B cell (primary cell): ENCODE measurements at regions not wholly inside any gene's neighbourhood (a gene's known extent, or its start where the extent isn't known, plus 50 kb on each side); places are given as distances from the start of the nearest gene placed in this dataset.

Experiments used
- ATAC-seq: fragments of 200-7000 bp; cut with Tn5 transposase; one replicate; pipeline ENCODE4 v1.10.0; 2021; ENCODE audit warnings: low read depth, mild to moderate bottlenecking, moderate number of reproducible peaks, moderate library complexity
- CTCF ChIA-PET: fragments of 350-600 bp; sonication (Branson Sonifier 250); formaldehyde crosslinking; loops from one replicate; lab custom pipeline; 2021; ENCODE audit warnings: antibody characterized with exemption, inconsistent platforms; lab: Charles Lee
- POLR2A ChIA-PET: fragments of 350-600 bp; sonication (Branson Sonifier 250); formaldehyde crosslinking; loops from one replicate; lab custom pipeline; 2021; ENCODE audit warnings: antibody characterized with exemption; lab: Charles Lee
- DNase-seq: peaks from one replicate; pipeline ENCODE4 v3.0.0; 2013
- H2AFZ ChIP-seq: 2 replicates; pipeline ENCODE4 v1.6.1; 2012; ENCODE audit warnings: mild to moderate bottlenecking, low read depth, low read length; ENCODE audit not compliant: insufficient read depth, poor library complexity, severe bottlenecking
- H3K27ac ChIP-seq, 2 donors: 1 replicate in 1 of 2; 2 replicates in 1 of 2; pipeline ENCODE4 v1.5.1; 2012 to 2013; ENCODE audit warnings: low read length in 2 of 2, mild to moderate bottlenecking in 2 of 2, moderate library complexity in 1 of 2
- H3K27me3 ChIP-seq, 4 experiments: fragments of 200-600 bp in 1 of 4; sonication (generic) in 1 of 4; replicated peaks in 1 of 4; 1 replicate in 2 of 4; 2 replicates in 2 of 4; pipeline versions ENCODE4 v1.6.1 to v1.7.0; 2013 to 2016; ENCODE audit warnings: low read length in 3 of 4, mild to moderate bottlenecking in 2 of 4, mixed read lengths in 1 of 4, moderate library complexity in 1 of 4; ENCODE audit not compliant: insufficient read depth in 4 of 4, control insufficient read depth in 3 of 4; ENCODE audit errors: control extremely low read depth in 1 of 4
- H3K36me3 ChIP-seq, 2 experiments: replicated peaks in 1 of 2; 1 replicate in 1 of 2; 2 replicates in 1 of 2; pipeline versions ENCODE4 v1.6.1 to v1.7.1; 2013; ENCODE audit warnings: low read length in 1 of 2; ENCODE audit not compliant: insufficient read depth in 2 of 2, control insufficient read depth in 1 of 2; ENCODE audit errors: control extremely low read depth in 1 of 2, extremely low read depth in 1 of 2
- H3K4me1 ChIP-seq, 2 donors: fragments of 200-600 bp in 1 of 2; sonication (generic) in 1 of 2; 1 replicate in 1 of 2; 2 replicates in 1 of 2; pipeline versions ENCODE4 v1.5.1 to v1.6.1; 2013 to 2017; ENCODE audit warnings: low read length in 2 of 2; ENCODE audit not compliant: control insufficient read depth in 2 of 2, insufficient read depth in 2 of 2
- H3K4me2 ChIP-seq: replicated peaks from 2 replicates; pipeline ENCODE3; 2012; ENCODE audit warnings: mild to moderate bottlenecking, low read depth, low read length; ENCODE audit not compliant: poor library complexity, severe bottlenecking
- H3K4me3 ChIP-seq, 5 experiments: fragments of 200-600 bp in 1 of 5; sonication (generic) in 1 of 5; 1 replicate in 3 of 5; 2 replicates in 2 of 5; pipeline versions ENCODE4 v1.5.1 to v1.7.0; 2011 to 2016; ENCODE audit warnings: low read length in 4 of 5, mild to moderate bottlenecking in 4 of 5, low read depth in 2 of 5, control low read depth in 1 of 5, moderate library complexity in 1 of 5; ENCODE audit not compliant: insufficient read depth in 1 of 5; ENCODE audit errors: control extremely low read depth in 1 of 5, extremely low read depth in 1 of 5
- H3K79me2 ChIP-seq: fragments of 200-600 bp; sonication (generic); one replicate; pipeline ENCODE4 v1.6.0; 2016; ENCODE audit warnings: low read length; ENCODE audit not compliant: control insufficient read depth, insufficient read depth
- H3K9ac ChIP-seq: fragments of 200-600 bp; sonication (generic); 2 replicates; pipeline ENCODE4 v1.6.1; 2017; ENCODE audit warnings: mild to moderate bottlenecking, low read length, moderate library complexity
- H3K9me3 ChIP-seq, 3 donors: one replicate each; pipeline versions ENCODE4 v1.6.1 to v1.7.1; 2013; ENCODE audit warnings: low read length in 2 of 3; ENCODE audit not compliant: control insufficient read depth in 2 of 3, insufficient read depth in 1 of 3; ENCODE audit errors: control extremely low read depth in 1 of 3
- H4K20me1 ChIP-seq: 2 replicates; pipeline ENCODE4 v1.6.0; 2012; ENCODE audit warnings: mild to moderate bottlenecking, low read length; ENCODE audit not compliant: insufficient read depth, control insufficient read depth, poor library complexity, severe bottlenecking
- H3K27ac Mint-ChIP-seq: one replicate; pipeline ENCODE4 v1.8.0; 2021; ENCODE audit warnings: mixed read lengths
- H3K27me3 Mint-ChIP-seq: one replicate; pipeline ENCODE4 v1.8.0; 2021; ENCODE audit warnings: mixed read lengths
- H3K4me1 Mint-ChIP-seq: one replicate; pipeline ENCODE4 v1.8.0; 2021; ENCODE audit warnings: mixed read lengths
- H3K4me3 Mint-ChIP-seq: one replicate; pipeline ENCODE4 v1.8.0; 2021; ENCODE audit warnings: mixed read lengths
- H3K9me3 Mint-ChIP-seq: one replicate; pipeline ENCODE4 v1.8.0; 2022; ENCODE audit warnings: mixed read lengths; ENCODE audit not compliant: insufficient read depth
- EZH2 ChIP-seq: IDR thresholded peaks from 2 replicates; pipeline ENCODE4 v1.6.1; 2012; ENCODE audit warnings: borderline replicate concordance, low read depth, mild to moderate bottlenecking, moderate library complexity, low read length; ENCODE audit not compliant: insufficient read depth, poor library complexity, severe bottlenecking
- WGBS: methylation state at CpG from one replicate; pipeline ENCODE4 v1.1.5; 2013; ENCODE audit warnings: missing lambda C conversion rate; ENCODE audit not compliant: insufficient coverage; 5-methylcytosine and 5-hydroxymethylcytosine counted together
- intact Hi-C: fragments of 100-400 bp; cut with micrococcal nuclease; formaldehyde crosslinking; loops from one replicate; pipeline ENCODE4 v1.10.0; 2022
- TF ChIP-seq, protein P1 (sequence below): fragments of 200-600 bp; IDR thresholded peaks from one replicate; pipeline ENCODE4 v1.8.0; 2022; ENCODE audit warnings: antibody characterized with exemption, mild to moderate bottlenecking

DNA sequence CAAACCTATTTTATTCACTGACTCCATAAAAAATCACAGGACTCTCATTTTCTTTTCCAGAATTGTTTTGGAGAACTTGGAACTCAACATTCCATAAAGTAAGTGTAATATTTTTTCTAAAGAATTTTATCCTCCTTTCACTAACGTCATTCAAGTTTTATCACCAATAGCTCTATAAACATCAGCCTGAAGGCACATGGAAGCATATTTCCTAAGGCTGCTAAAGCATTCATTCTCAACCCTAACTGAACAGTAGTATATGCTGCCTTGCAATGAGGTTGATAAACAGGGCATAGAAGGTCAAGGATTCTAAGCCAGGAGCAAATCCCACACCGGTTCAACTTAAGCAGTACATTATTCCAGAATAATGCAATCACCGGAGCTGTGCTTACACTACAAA lies 273.9 kb downstream of the RAB38 start:
- H3K79me2 ChIP-seq = no peaks in the 10 kb centered on the region
- no peak overlapping the region for H2AFZ ChIP-seq
- Mint-ChIP-seq H3K4me1 (no peaks in the 10 kb centered on the region), H3K27ac (no peak overlapping the region), H3K9me3 (no peaks in the 10 kb centered on the region), H3K27me3 (no peaks in the 10 kb centered on the region), H3K4me3 (no peak overlapping the region)
- no peak overlapping the region for H3K4me3 ChIP-seq
- no peaks in the 10 kb centered on the region for H3K27me3 ChIP-seq
- no peaks in the 10 kb centered on the region for H3K4me1 ChIP-seq
- ChIA-PET CTCF (no interaction called here), POLR2A (no interaction called here)
- no peaks in the 10 kb centered on the region for H4K20me1 ChIP-seq
- no peak for ATAC-seq
- H3K9me3 ChIP-seq = no peaks in the 10 kb centered on the region
- H3K36me3 ChIP-seq = no peaks in the 10 kb centered on the region
- no peak overlapping the region for H3K27ac ChIP-seq
- H3K9ac ChIP-seq = no peak overlapping the region
- no peak overlapping the region for H3K4me2 ChIP-seq
- DNase-seq = no peak
- no peak for TF ChIP-seq EZH2
- intact Hi-C loops = no loop called here
- WGBS = no CpG with 5 or more reads among the region's 3 CpGs

DNA sequence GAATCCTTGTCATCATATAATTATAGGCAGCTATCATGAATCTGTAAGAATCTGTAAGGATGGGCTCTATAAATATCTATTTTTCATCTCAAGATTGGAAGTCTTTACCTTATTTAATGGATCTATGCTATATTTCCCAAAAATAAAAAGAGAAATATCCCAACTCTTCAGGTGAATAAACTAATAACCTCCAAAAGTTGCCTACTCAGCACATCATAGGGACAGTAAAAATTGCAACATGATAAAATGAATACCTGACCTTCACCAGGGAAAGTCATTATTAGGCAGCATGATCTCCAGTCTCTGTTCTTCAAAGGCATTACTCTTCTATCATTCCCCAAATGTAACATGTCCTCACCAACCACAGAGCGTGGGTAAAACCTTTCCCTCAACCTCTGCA lies 277.3 kb downstream of the RAB38 start:
- ChIA-PET POLR2A (no interaction called here), CTCF (no interaction called here)
- no peak for ATAC-seq
- no peak overlapping the region for H3K27ac Mint-ChIP-seq
- H3K79me2 ChIP-seq = no peaks in the 10 kb centered on the region
- H3K4me1 Mint-ChIP-seq = no peaks in the 10 kb centered on the region
- H3K9ac ChIP-seq = no peak overlapping the region
- H3K27me3 ChIP-seq = no peaks in the 10 kb centered on the region
- no peaks in the 10 kb centered on the region for H3K27me3 Mint-ChIP-seq
- WGBS = 86% methylated on average over 1 of the region's 1 CpG
- H3K4me3 Mint-ChIP-seq = no peak overlapping the region
- no peaks in the 10 kb centered on the region for H3K9me3 ChIP-seq
- no peak overlapping the region for H2AFZ ChIP-seq
- no peaks in the 10 kb centered on the region for H3K4me1 ChIP-seq
- no peak overlapping the region for H3K4me2 ChIP-seq
- no peak overlapping the region for H3K4me3 ChIP-seq
- H3K27ac ChIP-seq = no peak overlapping the region
- DNase-seq = no peak
- TF ChIP-seq EZH2 = no peak
- TF ChIP-seq, protein P1, sequence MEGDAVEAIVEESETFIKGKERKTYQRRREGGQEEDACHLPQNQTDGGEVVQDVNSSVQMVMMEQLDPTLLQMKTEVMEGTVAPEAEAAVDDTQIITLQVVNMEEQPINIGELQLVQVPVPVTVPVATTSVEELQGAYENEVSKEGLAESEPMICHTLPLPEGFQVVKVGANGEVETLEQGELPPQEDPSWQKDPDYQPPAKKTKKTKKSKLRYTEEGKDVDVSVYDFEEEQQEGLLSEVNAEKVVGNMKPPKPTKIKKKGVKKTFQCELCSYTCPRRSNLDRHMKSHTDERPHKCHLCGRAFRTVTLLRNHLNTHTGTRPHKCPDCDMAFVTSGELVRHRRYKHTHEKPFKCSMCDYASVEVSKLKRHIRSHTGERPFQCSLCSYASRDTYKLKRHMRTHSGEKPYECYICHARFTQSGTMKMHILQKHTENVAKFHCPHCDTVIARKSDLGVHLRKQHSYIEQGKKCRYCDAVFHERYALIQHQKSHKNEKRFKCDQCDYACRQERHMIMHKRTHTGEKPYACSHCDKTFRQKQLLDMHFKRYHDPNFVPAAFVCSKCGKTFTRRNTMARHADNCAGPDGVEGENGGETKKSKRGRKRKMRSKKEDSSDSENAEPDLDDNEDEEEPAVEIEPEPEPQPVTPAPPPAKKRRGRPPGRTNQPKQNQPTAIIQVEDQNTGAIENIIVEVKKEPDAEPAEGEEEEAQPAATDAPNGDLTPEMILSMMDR = no peak
- H4K20me1 ChIP-seq = no peaks in the 10 kb centered on the region
- no peaks in the 10 kb centered on the region for H3K9me3 Mint-ChIP-seq
- intact Hi-C loops = no loop called here
- H3K36me3 ChIP-seq = no peaks in the 10 kb centered on the region
